Vagina (tissue), 2 donors: ENCODE measurements at regions not wholly inside any gene's neighbourhood (a gene's known extent, or its start where the extent isn't known, plus 50 kb on each side); places are given as distances from the start of the nearest gene placed in this dataset.

ENCODE experiments used
- POLR2A ChIP-seq, 2 donors: fragments of 450-650 bp; IDR thresholded peaks; one replicate each; pipeline ENCODE4 v1.6.1; 2017; ENCODE audit warnings: antibody characterized with exemption in 2 of 2, mild to moderate bottlenecking in 2 of 2, moderate library complexity in 2 of 2
- POLR2AphosphoS5 ChIP-seq, 2 donors: sonication (generic); formaldehyde crosslinking; IDR thresholded peaks; one replicate each; pipeline ENCODE4 v1.9.0; 2017; ENCODE audit warnings: antibody characterized with exemption in 2 of 2, mild to moderate bottlenecking in 2 of 2, low read depth in 1 of 2; ENCODE audit not compliant: insufficient read depth in 1 of 2
- TF ChIP-seq, protein P1 (sequence below), 3 experiments: fragments of 450-650 bp in 2 of 3; fragments of 200-600 bp in 1 of 3; sonication (generic) in 1 of 3; IDR thresholded peaks; one replicate each; pipeline ENCODE4 v1.5.1; 2017 to 2019; ENCODE audit warnings: antibody characterized with exemption in 3 of 3, mild to moderate bottlenecking in 2 of 3, moderate library complexity in 2 of 3

GRCh38 chr5:101036778-101037177 is 133.7 kb upstream of the ST8SIA4 start:
- TF ChIP-seq POLR2A (IDR thresholded peaks at IDR 0.05): no peak
- TF ChIP-seq, protein P1, sequence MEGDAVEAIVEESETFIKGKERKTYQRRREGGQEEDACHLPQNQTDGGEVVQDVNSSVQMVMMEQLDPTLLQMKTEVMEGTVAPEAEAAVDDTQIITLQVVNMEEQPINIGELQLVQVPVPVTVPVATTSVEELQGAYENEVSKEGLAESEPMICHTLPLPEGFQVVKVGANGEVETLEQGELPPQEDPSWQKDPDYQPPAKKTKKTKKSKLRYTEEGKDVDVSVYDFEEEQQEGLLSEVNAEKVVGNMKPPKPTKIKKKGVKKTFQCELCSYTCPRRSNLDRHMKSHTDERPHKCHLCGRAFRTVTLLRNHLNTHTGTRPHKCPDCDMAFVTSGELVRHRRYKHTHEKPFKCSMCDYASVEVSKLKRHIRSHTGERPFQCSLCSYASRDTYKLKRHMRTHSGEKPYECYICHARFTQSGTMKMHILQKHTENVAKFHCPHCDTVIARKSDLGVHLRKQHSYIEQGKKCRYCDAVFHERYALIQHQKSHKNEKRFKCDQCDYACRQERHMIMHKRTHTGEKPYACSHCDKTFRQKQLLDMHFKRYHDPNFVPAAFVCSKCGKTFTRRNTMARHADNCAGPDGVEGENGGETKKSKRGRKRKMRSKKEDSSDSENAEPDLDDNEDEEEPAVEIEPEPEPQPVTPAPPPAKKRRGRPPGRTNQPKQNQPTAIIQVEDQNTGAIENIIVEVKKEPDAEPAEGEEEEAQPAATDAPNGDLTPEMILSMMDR (IDR thresholded peaks at IDR 0.05): no peak
- no peak for TF ChIP-seq POLR2AphosphoS5 (IDR thresholded peaks at IDR 0.05; ENCODE audit: insufficient read depth in 1 of 2, low read depth in 1 of 2)
